HG03378 (cell line): ENCODE measurements at regions not wholly inside any gene's neighbourhood (a gene's known extent, or its start where the extent isn't known, plus 50 kb on each side); places are given as distances from the start of the nearest gene placed in this dataset.
"Not testable (repeated sequence)": the region's sequence is repeated elsewhere in the genome, so short reads cannot be mapped to it uniquely, and the experiment has no call there.

Experiments used
- ATAC-seq: cut with Tn5 transposase; IDR thresholded peaks from one replicate; pipeline ENCODE4 v1.9.1; 2021; ENCODE audit warnings: mild to moderate bottlenecking, moderate library complexity; ENCODE audit not compliant: unreplicated experiment

DNA sequence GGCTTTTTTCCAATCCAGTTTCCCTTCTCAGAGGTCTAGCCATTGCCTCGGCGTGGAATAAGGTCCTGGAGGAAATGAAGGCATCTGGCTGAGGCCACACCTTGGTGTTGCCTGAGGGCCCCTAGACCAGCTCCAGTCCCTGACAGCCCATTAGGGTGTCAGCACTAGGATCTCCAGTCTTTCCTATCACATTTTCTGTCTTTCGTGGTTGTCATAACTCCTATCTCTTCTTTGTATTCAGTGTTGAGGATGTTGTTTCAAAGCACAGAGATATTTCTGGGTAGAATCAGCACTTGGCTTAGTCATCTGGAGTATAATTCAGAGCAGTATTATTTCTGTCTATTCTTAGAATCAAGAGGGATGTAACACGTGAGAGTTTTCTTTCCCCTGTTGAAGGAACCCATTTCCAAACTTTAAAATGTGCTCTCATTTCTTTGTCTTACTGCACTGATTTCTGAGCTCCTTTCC, 844.3 kb downstream of the KCNT2 start:
- no peak for ATAC-seq

- no peak for ATAC-seq
Observed at GRCh38 chr1:195763146-195763906, 844.9 kb downstream of the KCNT2 start.

DNA sequence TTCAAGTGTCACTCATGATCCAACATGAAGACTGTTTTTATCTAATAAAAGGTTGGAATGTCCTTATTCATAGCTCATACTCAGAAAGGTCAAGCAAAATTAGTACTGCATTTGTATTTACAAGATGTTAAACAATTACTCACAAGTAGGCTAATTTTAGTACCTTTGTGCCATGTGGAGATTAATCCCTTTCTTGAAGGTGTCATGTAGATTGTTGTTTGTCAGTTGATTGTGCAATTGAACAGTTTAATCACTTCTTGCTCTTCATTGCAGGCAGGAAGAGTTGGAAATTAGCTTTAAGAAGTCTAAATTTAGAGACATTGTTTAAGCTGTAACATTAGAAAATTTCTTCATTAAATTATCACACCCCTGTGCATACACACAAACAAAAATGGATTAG, 847.1 kb downstream of the KCNT2 start:
- no peak for ATAC-seq

- ATAC-seq, result no peak
Observed at GRCh38 chr1:195756109-195756508, 852.1 kb downstream of the KCNT2 start.

GRCh38 chr1:195754874-195755273, 853.4 kb downstream of the KCNT2 start:
- ATAC-seq, result no peak

- no peak for ATAC-seq
Observed at GRCh38 chr1:195754303-195754702, 853.9 kb downstream of the KCNT2 start.

- no peak for ATAC-seq
Observed at GRCh38 chr1:195748969-195749368, 859.3 kb downstream of the KCNT2 start.

GRCh38 chr1:195745189-195746010, 862.8 kb downstream of the KCNT2 start:
- no peak for ATAC-seq

DNA sequence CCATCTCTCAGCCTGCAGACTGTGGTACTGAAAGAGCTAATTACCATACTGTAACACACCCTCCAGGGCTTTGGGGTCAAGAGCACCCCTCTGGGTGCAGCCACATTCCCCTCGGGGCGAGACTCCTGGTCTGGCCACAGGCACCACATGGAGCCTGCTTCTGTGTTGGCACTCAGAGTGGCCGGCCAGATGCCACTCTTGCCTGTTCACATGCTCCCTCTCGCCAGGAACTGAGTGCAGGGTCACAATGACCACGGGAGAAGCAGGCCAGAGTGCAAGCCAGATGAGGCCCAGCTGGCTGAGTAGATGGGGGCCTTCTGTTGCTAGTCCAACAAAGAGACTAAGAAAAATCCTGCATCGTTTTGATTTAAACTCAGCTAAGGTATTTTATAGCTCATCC, 864.0 kb downstream of the KCNT2 start:
- ATAC-seq, result no peak

- no peak for ATAC-seq
Observed at GRCh38 chr1:195740862-195741261, 867.4 kb downstream of the KCNT2 start.

DNA sequence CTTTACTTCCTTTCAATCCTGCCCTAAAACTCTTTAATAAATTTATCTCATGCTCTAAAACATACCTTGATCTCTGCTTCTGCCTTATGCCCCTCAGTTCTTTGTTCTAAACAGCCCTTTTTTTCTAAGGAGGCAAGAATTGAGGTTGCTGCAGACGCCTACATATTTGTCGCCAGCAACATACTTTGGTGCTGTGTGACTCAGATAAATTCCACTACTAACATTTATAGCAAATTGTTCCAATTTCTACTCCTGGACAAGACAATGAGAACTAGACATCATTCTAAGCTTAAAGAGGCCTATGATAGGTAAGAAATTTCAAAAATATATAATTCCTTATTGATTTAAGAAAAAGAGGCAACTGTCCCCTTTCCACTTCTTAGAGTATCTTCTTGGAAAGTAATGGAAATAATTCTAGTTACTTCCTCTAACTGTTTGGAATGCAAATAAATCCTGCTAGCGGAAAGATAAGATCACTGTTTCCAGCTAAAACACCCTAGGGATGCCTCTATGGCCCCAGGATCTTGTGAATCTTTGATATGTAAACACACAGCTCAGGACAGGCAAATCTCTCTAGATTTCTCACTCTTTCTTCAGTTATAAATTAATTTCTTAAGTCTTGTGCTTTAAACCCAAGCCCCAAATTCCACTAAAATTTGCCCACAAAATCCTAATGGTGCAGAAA, 869.1 kb downstream of the KCNT2 start:
- ATAC-seq, result no peak

DNA sequence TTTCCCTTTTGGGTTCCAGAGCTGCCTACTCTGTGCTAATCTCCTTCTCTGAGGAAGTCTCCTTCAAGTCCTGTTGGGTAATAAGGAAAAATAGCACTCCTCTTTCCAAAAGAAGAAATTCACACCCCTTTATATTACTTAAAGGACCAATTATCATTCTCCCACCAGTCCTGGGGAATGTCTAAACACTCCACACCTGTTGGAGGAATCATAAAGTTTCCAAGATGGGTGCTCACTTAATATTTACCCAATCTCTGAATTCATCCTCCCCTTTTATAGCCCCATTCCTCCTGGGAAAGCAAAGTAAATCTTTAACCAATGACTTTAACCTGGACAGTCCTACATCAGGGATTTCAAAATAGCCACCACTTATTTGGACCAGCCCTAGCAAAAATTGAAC, 873.1 kb downstream of the KCNT2 start:
- no peak for ATAC-seq

- no peak for ATAC-seq
Observed at GRCh38 chr1:195733826-195734225, 874.4 kb downstream of the KCNT2 start.

DNA sequence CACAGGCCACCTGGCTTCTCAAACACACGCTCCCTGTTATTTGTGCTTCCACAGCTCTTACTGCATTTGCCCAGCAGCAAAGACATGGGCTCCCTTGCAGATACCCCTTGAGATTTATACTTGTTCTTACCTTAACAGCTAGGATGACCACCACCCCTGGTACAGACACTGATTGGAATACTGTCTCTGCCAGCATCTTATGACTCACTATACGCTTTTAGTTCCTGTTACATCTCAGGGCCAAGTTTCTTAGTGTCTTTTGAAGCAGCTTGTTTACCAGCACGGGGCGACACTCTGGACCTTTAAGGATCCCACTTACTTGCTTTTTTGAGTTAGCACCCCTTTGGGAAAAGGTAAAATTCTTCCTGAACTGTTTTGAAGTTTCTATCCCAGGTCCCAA, 874.8 kb downstream of the KCNT2 start:
- no peak for ATAC-seq

- ATAC-seq, result no peak
Observed at GRCh38 chr1:195731385-195731784, 876.9 kb downstream of the KCNT2 start.

GRCh38 chr1:195723796-195724194, 884.4 kb downstream of the KCNT2 start:
- no peak for ATAC-seq

DNA sequence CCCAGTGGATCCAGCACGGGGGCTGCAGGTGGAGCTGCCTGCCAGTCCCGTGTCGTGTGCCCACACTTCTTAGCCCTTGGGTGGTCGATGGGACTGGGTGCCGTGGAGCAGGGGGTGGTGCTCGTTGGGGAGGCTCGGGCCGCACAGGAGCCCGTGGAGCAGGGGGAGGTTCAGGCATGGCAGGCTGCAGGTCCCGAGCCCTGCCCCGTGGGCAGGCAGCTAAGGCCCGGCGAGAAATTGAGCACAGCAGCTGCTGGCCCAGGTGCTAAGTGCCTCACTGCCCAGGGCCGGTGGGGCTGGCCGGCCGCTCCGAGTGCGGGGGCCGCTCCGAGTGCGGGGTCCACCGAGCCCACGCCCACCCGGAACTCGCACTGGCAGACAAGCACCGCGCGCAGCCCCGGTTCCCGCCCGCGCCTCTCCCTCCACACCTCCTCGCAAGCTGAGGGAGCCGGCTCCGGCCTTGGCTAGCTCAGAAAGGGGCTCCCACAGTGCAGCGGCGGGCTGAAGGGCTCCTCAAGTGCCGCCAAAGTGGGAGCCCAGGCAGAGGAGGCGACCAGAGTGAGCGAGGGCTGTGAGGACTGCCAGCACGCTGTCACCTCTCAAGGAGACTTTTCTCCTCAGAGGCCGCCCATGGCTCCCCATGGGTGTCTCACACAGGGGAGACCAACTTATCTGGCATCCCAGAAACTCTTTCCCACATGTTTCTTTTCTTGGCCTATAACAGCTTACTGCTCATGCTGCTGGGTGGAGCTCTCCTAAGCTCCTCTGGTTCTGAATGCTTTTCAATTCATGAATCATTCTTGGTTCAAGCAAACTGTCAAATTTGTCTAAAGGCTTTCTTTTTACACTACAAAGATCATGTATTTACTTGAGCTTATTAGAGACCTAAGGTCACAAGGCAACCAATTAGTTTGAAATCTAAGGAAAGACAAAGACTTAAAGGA, 885.1 kb downstream of the KCNT2 start:
- not testable (repeated sequence) for ATAC-seq

DNA sequence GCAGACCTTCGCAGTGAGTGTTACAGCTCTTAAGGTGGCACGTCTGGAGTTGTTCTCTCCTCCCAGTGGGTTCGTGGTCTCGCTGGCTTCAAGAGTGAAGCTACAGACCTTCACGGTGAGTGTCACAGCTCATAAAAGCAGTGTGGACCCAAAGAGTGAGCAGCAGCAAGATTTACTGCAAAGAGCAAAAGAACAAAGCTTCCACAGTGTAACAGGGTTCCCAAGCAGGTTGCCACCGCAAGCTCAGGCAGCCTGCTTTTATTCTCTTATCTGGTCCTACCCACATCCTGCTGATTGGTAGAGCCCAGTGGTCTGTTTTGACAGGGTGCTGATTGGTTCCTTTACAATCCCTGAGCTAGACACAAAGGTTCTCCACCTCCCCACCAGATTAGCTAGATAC, 886.1 kb downstream of the KCNT2 start:
- ATAC-seq, result not testable (repeated sequence)

- no peak for ATAC-seq
Observed at GRCh38 chr1:195721210-195721971, 886.8 kb downstream of the KCNT2 start.

- no peak for ATAC-seq
Observed at GRCh38 chr1:195717651-195718050, 890.6 kb downstream of the KCNT2 start.
